AG04449 (cell line): ENCODE measurements at regions not wholly inside any gene's neighbourhood (a gene's known extent, or its start where the extent isn't known, plus 50 kb on each side); places are given as distances from the start of the nearest gene placed in this dataset.
A peak's percentile ranks its signal among the peaks of the same experiment; 100 is the strongest.

Experiments used
- CTCF ChIA-PET: fragments of 350-600 bp; formaldehyde crosslinking; extraction: SDS; loops from one replicate; lab custom pipeline; 2021; ENCODE audit warnings: antibody characterized with exemption; lab: Yijun Ruan, JAX
- POLR2A ChIA-PET: fragments of 400-600, 350-600 bp; formaldehyde crosslinking; extraction: SDS; loops from one replicate; lab custom pipeline; 2020; ENCODE audit warnings: antibody characterized with exemption, inconsistent platforms; lab: Yijun Ruan, JAX
- DNase-seq: peaks from one replicate; pipeline ENCODE4 v3.0.0-alpha.2; 2010; ENCODE audit warnings: low read depth, low spot score
- H3K4me3 ChIP-seq: 2 replicates; pipeline ENCODE4 v1.5.1; 2011; ENCODE audit warnings: low read depth, mild to moderate bottlenecking, control low read depth, low read length
- TF ChIP-seq, protein P1 (sequence below): IDR thresholded peaks from one replicate; pipeline ENCODE4 v1.5.1; 2011; ENCODE audit warnings: mild to moderate bottlenecking, moderate library complexity, low read length, control low read depth, inconsistent platforms; ENCODE audit not compliant: insufficient read depth; ENCODE audit errors: missing control alignments

GRCh38 chr2:203809084-203809521 is 58.5 kb upstream of the CTLA4 start:
- TF ChIP-seq, protein P1, sequence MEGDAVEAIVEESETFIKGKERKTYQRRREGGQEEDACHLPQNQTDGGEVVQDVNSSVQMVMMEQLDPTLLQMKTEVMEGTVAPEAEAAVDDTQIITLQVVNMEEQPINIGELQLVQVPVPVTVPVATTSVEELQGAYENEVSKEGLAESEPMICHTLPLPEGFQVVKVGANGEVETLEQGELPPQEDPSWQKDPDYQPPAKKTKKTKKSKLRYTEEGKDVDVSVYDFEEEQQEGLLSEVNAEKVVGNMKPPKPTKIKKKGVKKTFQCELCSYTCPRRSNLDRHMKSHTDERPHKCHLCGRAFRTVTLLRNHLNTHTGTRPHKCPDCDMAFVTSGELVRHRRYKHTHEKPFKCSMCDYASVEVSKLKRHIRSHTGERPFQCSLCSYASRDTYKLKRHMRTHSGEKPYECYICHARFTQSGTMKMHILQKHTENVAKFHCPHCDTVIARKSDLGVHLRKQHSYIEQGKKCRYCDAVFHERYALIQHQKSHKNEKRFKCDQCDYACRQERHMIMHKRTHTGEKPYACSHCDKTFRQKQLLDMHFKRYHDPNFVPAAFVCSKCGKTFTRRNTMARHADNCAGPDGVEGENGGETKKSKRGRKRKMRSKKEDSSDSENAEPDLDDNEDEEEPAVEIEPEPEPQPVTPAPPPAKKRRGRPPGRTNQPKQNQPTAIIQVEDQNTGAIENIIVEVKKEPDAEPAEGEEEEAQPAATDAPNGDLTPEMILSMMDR: no peak
- ChIA-PET POLR2A (interaction anchor here (2.3 kb wide), 1 partner anchor 26 kb away, joined by 25 read pairs; no protein-coding TSS in a partner anchor), CTCF (interaction anchor here (1.3 to 3.9 kb wide), 3 partner anchors 16 to 355 kb away, joined by 3 to 16 read pairs (median 7); no protein-coding TSS in a partner anchor)
- no peak for DNase-seq
- no peak overlapping the region for H3K4me3 ChIP-seq

- ChIA-PET POLR2A (no interaction called here), CTCF (interaction anchor here (1.4 to 3.9 kb wide), 3 partner anchors 26 to 356 kb away, joined by 3 to 16 read pairs (median 7); no protein-coding TSS in a partner anchor)
- TF ChIP-seq, protein P1: no peak
- no peak for DNase-seq
- H3K4me3 ChIP-seq: no peak overlapping the region
These were observed 57.5 kb upstream of the CTLA4 start for GRCh38 chr2:203809991-203810510.

DNA sequence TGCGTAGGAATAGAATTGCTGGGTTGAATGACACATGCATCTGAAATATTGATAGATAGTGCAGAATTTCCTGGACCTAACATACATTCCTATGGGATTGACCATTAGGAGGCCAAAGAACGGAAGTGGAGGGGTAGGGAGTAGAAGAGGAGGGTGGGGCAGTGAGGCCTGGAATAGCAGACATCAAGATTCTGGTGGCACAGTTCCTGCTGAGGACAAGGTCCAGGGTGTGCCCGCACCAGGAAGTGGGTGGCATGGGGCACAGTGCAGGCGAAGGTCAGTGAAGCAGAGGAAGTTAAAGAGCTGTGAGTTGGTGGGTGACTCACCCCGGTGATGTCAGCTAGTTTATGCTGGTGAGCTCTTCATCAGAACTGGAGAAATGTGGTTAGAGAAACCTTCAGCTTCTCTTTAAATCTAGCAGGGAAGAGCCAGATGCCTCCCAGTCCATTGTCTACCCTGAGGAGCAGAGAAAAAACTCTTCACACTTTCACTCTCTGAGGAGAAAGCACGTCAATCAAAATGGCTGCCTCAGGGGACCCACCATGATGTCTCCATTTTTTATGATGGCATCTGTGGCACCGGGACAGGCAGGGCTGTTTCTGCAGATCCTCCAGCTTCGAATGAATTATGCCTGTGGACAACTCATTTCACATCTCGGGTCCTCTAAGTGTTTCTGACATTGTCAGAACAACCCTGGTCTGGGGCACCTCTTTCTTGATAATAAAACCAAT is 55.9 kb upstream of the CTLA4 start:
- CTCF ChIA-PET: interaction anchor here (0.6 to 2.0 kb wide), 3 partner anchors 151 to 458 kb away, joined by 3 to 6 read pairs (median 3); no protein-coding TSS in a partner anchor
- no peak overlapping the region for H3K4me3 ChIP-seq

GRCh38 chr2:203812294-203813221 is 55.0 kb upstream of the CTLA4 start:
- H3K4me3 ChIP-seq: no peak overlapping the region
- ChIA-PET CTCF (interaction anchor here (0.7 to 5.8 kb wide), 12 partner anchors 30 to 1224 kb away, joined by 3 to 30 read pairs (median 4); partner anchors contain the start of gene CYP20A1), POLR2A (interaction anchor here (1.3 to 1.8 kb wide), 2 partner anchors 10 to 29 kb away, joined by 3 to 20 read pairs; no protein-coding TSS in a partner anchor)
- no peak for DNase-seq
- TF ChIP-seq, protein P1: no peak

More for the DNA sequence above, 55.9 kb upstream of the CTLA4 start:
- TF ChIP-seq, protein P1: no peak
- DNase-seq: peak; percentile 80
- POLR2A ChIA-PET: interaction anchor here (0.6 to 1.8 kb wide), 7 partner anchors 8 to 276 kb away, joined by 3 to 20 read pairs (median 3); partner anchors contain the start of gene RAPH1

DNA sequence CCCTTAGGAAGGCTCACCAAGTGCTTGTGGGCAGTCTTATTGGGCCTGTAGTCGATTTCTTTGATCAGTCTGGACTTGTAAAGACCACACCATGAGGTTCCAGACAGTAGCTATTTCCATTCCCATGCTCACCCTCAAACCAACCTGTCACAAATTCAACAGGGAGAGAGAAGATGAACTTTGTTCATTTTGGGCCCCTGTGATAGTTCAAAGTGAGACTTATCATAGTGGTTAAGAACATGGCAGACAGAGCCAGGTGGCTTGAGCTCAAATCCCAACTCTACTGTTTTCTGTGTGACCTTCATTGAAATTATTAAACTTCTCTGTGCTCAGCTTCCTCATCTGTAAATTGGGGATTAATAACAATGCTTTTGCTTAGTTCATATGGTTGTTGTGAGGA is 53.9 kb upstream of the CTLA4 start:
- ChIA-PET CTCF (interaction anchor here (0.8 to 5.8 kb wide), 19 partner anchors 10 to 1225 kb away, joined by 3 to 30 read pairs (median 4); partner anchors contain the start of gene CYP20A1), POLR2A (no interaction called here)
- no peak overlapping the region for H3K4me3 ChIP-seq
- TF ChIP-seq, protein P1: no peak
- no peak for DNase-seq
